ENCODE measurements at regions not wholly inside any gene's neighbourhood (a gene's known extent, or its start where the extent isn't known, plus 50 kb on each side); places are given as distances from the start of the nearest gene placed in this dataset.

DNA sequence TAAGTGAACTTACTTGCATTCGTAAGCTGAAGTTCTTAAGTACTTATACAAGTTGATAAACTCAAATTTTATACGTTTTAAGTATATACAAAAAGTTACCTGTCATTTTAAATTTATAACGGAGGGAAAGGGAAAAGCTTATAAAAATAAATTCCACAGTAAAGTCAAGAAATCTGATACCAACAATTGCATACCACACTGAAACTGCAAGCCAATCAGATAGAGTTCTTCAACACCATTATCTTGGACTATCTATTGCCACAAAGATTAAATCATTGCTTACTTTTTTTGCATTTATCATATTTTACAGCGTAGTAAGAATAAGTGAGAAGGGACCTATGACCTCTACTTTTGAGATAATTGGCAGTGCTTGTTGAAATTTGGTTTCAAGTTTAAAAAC is 386.7 kb downstream of the TFAP2A start:
- no peak for DNase-seq

DNA sequence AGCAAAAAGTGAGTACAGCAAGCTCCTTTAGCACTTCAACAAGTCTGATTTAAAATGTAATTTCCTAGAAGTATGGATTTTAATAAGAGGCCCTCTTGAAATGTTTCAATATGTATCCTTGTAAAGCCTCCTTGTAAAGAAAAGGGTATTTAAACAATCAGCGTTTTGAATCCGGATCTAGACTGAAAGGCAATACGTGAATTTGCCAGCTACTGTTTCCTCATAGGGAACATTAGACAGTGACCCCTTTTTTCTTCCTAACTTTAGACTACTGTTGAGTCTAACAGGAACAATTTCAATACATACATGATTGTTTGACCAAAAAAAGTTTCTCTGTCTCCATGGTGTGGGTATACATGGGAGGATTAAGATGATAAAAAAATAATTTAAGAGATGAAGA is 395.0 kb downstream of the TFAP2A start:
- no peak for DNase-seq

DNA sequence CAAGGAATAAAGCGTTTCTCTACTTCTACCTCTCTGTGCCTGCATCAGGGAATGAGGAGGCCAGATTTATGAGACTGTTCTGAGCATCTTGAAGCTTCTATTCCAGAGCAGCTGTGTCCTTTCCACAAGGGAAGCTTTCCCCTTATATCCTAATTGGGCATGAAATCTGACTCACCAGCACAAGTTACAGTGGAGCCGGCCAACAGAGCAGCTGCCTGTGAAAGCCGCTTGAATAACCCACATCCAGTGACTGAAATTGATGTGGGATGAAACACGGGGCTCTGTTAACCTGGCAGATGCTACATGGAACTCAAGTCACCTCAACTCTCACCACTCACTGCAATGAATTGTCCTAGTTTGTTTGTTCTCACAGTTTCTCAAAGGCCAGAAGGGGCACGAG is 400.3 kb downstream of the TFAP2A start:
- no peak for DNase-seq

DNA sequence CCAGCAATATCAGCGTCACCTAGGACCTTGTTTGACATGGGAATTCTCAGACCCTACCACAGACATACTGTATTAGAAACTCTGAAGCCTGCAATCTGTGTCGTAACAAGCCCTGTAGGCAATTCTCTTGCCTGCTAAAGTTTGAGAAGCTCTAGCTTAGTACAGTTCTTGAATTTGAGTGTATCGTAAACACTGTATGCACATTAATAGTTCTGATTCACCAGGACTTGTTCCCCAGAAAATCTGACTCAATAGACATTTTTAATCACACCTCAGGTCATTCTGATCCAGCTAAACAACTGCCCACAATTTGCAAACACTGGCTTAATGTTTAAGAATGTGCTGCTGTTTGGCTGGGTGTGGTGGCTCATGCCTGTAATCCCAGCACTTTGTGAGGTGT is 414.3 kb downstream of the TFAP2A start:
- DNase-seq = no peak

DNA sequence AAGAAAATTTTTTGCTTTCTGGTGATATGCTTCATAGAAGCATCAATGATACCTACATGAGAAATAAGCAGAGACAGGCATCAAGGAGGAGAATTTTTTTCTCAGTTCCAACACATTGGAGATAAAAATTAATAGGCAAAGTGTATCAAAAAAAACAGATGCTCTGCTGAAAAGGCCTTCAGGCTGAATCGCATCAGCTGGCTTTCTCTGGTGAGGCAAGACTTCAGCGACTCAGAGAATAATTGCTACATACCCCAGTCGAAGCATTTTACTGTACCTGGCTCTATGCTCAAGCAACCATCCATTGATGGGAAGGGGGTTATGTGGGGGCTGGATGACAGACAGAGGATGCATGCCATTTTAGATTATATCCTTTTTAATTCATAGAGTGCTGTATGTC is 415.1 kb downstream of the TFAP2A start:
- DNase-seq = no peak

DNA sequence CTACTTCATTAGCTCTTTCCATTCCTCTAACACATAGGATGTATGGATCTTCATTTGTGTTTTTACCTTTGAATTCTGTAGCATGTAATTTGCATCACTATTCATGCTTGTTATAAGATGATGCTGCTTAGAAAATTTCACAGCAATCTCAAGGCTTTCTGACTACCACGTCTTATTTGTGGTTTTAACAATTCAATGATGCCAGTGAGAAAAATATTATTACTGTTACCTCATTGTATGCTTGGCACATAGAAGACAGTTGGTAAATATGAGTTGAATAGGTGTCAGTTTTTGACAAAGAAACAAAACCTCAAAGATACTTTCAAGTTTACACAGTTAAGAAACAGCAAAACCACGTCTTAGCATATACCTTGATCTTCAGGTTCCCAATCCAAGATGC is 428.6 kb downstream of the TFAP2A start:
- DNase-seq = no peak

DNA sequence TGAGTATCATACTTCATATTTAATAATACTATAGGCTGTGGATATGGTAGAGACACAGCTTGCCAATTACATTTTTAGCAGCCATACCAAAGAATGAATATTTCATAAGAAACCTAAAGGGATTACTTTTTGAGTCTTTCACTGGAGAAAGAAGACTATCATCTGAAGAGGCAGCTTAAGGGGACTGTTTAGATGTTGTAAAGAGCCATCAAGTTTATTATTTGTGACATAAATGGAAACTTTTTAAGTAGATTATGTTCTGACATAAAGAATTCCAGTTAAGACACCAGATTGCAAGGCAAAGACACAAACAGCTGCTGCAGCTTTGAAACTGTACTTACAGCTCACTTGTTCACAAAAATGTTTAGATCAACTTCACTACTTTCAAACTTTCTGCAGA is 429.4 kb downstream of the TFAP2A start:
- no peak for DNase-seq

DNA sequence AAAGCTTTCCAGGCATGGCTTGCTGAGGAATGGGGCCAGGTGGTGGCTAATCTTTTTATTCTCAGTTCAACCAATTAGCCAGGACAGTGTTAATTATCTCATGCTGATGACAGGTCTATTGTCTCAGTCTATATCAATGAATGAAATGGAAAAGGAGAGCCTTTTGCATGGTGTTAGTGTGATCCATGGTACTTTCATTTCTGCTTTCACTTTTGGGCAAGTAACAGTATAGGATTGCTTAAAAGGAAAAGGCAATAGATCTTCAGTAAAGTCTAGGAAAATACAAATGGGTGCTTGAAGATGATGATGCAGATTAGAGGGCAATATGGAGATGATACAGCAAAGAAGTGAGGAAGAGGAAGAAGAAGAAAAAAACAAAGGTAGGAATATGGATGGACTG is 430.3 kb downstream of the TFAP2A start:
- DNase-seq = no peak

DNA sequence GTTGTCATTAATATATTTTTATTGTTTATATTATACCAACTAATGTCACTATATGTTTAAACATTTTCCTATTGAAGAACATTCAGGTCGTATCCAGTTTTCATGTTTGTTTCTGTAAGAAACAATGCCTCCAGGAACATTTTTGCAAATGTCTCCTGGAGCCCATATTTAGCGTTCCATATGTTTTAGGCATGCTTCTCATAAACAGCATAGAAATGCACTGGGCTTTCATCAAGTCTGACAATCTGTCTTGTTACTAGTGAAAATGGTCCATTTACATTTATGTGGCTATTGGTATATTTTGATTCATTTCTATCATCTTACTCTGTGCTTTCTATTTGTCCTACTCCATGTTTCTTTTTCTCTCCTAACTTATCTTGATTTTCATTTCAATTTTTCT is 431.7 kb downstream of the TFAP2A start:
- DNase-seq = no peak

DNA sequence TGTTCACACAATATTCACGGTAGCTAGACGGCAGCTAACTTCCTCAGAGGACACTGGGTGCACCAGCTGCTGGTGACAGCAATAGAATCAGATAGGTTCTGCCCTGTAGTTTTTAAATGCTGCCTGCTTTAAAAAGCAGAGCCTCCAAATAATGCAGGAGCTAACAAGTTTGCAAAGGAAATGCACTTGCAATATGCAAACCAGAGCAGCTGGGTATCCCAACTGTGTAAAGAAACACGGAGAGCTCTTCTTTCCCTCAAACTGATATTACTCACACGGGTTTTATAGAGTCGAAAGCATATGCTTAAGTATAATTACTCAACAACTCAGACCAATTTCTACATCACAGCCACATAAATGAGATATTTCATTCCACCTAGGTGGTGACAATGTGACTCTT is 432.7 kb downstream of the TFAP2A start:
- no peak for DNase-seq

DNA sequence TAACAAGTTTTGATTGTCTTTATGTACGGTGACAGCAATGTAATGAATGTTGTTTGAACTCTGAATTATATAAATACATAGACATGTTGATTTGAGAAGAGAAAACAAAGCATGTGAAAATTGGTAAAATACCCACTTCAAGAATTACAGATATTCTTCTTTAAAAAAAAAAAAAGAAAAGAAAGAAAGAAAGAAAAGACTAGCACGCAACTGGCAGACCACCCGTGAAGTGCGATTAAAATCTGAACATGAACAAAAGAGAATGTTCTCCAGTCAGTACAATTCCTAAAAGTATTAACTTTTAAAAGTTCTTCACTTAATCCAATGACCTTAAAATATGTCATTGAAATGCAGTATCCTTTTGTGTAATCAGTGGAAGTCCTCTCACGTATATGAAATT is 434.9 kb downstream of the TFAP2A start:
- no peak for DNase-seq

DNA sequence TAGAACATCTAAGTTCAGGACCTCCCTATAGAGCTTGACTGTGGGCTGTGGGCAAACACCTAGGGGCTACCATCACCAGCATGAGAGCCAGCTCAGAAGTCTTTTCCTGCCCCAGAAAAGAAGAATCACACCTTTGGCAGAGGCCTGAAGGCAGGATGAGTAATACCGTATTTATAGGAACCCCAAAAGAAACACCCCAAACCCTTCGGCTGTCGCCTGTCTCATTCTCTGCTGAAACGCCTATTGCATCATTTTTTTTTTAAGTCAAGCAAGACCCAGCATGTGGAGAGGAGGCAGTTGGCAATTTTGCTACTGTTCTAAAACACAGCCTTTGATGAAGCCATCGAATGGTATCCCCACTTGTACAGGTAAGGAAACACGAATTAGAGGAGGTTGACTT is 436.4 kb downstream of the TFAP2A start:
- no peak for DNase-seq

DNA sequence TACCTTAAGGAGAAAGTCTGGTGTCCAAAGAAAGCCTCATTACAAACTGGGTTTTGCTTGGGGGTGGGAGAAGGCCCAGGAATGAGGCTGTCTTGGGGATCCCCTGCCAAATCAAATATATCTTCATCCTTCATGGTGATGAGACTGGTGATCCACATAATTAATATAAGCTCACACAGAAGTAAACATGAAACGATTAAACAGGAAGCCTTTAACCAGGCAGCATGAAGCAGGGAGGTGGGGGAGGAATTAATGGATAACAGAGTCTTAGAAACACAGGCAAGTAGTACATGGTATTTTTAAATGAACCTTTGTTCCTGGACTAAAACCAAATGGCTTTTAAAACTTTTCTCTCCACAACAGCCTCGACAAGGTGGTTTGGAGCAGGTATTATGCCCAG is 437.5 kb downstream of the TFAP2A start:
- no peak for DNase-seq

DNA sequence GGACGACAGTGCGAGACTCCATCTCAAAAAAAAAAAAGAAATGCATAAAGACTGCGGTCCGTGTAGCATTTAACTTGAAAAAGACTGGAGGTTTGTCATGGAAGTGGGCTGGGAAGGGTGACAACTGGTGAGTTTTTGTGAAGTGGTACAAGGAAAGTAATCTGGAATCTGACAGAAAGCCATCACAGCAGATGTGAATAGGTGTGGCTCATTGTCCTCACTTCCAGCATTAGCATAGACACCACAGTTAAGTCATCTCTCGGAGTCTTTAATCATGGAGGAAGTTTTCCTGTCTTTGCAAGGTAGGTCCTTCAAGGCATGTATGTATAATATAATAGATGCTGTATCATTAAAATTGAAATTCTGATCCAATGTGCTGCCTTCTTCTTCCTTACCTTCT is 453.2 kb downstream of the TFAP2A start:
- no peak for DNase-seq

DNA sequence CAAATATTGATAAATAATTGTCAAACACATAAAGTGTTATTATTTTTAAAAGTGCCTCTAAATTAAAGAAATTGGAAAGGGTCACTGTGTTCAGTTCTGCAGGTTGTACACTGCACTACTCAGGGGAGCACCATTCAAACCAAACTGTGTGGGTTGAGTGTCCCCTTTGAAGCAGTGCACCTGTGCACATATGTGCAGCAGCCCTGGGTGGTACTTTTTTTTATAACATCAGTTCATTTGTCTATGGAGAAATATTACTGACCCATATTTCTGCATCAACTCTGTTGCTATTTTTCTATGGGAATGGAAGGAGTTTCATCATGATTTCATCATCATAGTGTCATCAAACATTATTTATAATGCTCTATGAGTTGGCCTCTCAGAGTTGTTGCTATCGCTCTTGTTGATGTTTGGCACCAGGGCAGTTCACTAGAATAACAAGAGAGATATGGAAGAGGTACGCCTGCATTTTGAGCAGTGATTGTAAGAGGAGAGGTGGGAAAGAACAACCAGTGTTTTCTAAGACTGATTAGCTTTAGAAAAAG is 457.6 kb downstream of the TFAP2A start:
- no peak for DNase-seq

DNA sequence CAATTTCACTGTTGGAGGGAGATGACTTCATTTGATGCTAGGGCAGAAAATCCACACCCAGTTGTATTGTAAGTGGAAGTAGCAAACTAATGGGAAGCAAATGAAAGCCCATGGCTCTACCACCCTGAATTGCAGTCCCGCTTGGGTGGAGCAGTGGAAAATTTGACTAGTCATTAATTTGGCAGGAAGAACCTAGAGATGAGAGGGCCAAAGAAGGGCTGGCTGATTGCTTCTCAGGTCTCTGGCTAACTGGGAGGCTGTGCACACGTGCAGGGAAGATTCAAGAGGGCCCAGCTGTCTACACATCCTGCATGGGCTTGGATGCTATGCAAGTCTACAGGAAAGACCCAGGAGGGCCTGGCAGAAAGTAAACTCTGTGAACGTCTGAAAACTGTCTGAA is 466.2 kb downstream of the TFAP2A start:
- DNase-seq = no peak

DNA sequence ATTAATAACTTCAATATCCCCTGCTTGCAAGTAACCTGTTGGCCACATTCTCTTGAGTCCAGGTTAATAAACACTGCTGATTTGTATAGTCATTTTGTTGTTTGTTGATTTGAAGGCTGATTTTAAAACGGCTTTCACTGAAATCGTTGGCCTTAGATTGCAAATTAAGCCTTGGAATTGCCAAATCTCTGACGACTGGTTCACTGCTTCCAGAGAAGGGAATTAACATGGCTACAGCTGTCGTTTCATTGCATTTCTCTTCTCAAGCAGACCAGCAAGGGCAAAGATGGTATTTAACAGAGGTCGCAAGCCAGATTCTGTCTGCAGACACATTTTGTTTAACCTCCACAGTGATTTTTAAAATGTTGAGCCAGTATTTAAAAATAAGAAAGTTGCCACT is 470.9 kb downstream of the TFAP2A start:
- DNase-seq = no peak

DNA sequence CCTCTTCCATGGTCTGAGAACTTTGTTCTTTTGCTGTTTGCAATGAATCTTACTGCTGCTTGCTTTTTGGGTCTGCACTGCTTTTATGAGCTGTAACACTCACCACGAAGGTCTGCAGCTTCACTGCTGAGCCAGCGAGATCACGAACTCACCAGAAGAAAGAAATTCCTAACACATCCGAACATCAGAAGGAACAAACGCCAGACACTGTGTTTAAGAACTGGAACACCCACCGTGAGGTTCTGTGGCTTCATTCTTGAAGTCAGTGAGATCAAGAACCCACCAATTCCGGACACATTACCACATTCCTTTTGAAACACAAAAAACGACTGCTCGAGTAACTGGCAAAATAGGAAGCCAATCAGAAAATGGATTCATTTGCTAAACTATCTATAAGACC is 471.8 kb downstream of the TFAP2A start:
- no peak for DNase-seq

DNA sequence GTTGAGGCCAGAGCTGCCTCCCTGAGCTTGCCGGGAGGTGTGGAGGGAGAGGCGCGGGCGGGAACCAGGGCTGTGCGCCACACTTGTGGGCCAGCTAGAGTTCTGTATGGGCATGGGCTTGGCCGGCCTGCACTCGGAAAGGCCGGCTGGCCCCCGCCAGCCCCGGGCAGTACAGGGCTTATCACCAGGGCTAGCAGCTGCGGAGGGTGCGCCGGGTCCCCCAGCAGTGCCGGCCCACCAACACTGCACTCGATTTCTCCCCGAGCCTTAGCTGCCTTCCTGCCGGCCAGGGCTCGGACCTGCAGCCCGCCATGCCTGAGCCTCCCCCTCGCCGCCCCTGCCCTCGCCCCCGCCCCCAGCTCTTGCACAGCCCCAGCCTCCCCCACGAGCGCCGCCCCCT is 472.7 kb downstream of the TFAP2A start:
- no peak for DNase-seq

DNA sequence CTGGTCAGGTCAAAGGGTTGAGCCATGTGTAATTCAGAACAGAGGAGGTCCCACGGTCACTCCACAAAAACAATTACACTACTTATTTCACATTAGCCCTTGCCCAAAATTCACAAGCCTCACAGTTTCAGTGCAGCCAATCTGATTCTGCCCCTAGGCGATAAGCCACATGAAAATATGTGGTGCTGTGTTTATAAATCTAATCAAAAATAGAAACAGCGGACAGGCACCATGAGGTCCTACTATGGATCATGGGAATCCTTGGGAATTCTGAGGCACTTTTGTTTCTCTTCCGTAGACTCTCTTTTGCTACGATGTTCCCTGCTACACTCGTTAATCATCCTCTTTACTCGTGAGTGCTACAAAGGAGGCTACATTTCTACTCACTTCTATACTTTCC is 476.1 kb downstream of the TFAP2A start:
- no peak for DNase-seq

DNA sequence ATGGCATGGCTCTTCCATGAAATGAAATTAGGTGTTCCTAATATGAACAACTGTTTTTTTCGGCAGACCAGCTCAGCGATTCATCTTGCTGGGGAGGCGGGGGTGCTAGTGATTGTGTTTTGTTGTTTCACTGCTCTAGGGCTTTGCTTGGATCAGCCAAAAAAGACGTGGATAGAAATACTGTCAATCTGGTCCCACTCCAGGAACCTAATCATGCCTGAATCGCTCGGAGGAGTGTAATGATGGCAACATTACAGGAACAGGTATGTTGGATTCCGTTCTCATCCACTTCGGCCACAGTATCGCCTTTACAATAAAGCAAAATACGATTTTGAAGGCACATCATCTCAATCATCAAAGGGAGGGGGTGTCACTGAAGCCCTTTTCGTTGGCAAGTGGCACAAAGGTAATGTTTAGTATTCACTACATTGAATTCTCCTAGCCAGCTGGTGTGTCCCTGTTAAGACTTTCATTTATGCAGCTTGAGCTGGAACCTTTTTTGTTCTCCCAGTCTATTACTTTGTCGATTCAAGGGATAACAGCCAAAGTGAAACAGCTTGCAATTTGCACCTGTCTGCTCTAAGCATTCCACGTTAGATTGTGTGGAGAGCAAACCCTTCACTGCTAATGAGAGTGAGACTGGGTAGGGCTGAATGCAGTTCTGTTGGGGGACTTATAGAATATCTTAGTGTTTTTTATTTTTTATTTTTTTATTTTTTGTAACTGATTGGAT is 477.7 kb downstream of the TFAP2A start:
- DNase-seq = no peak

DNA sequence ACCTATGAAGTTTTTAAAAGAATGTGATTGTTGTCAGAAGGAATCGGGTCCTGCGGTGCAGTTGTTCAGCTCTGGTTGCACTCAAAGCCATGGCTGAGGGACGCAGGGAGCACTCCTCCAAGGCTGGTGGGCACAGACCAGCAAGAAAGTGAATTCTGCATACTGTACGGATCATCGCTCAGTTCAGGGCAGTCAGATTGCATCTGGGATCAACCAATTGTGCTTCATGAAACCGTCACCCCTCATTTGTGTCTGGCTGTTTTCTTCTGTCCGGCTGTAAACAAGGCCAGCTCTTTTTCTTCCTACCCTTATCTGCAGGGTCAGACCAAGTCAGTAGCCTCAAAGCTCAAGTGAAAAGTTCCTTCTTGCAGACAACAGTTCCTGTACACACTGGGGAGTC is 478.3 kb downstream of the TFAP2A start:
- no peak for DNase-seq

DNA sequence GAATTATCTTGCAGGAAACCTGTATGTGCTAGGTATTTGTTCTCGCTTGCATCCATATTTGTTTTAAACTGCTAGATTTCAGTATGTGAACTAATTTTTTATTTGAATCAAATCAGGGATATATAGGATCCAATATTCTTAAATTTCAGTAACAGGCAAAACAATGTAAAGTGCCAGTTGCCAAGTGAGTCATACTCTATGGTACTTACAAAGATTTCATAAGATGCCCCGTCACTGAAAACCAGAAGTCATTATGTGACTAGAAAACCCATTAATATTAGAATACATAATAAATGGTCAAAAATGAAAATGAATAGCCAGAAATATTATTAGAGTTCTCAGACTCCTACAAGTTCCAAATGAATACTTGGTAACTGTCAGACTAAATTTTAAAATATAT is 481.2 kb downstream of the TFAP2A start:
- DNase-seq = no peak

DNA sequence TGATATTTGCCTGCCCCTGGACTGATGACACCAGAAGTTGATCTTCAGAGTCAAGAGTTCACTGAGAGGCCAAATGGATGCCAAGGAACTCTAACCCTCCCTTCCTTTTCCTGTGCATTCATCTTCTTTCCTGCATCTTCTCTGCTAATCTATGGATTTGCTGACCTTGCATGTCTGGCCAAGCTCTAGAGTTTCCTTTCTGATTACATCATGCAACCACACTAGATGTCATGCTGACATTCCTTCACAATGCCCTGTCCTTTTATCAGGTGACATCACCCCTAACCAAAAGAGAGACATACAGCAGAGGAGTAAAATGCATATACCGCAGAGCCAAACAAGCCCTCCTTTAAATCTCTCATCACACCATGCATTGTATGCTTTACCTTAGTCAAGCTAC is 487.6 kb downstream of the TFAP2A start:
- no peak for DNase-seq

DNA sequence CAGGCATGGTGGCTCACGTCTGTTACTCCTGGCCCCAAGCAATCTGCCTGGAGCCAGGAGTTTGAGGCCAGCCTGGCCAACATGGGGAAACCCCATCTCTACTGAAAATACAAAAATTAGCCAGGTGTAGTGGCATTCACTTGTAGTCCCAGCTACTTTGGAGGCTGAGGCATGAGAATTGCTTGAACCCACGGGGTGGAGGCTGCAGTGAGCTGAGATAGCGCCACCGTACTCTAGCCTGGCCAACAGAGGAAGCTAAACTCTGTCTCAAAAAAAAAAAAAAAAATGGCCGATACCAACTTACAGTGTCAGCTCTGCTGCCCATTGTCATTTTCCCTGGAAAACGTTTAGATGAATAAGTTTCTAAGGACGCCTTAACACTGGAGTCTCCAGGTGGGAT is 489.9 kb downstream of the TFAP2A start:
- no peak for DNase-seq
